Ascending aorta (tissue), 2 donors: ENCODE measurements at regions not wholly inside any gene's neighbourhood (a gene's known extent, or its start where the extent isn't known, plus 50 kb on each side); places are given as distances from the start of the nearest gene placed in this dataset.

ENCODE experiments used
- DNase-seq, 2 donors: peaks; one replicate each; pipeline ENCODE4 v3.0.0-alpha.2; 2019; ENCODE audit warnings: low spot score in 2 of 2
- H3K27ac ChIP-seq, 2 donors: fragments of 200-600 bp; sonication (generic); one replicate each; pipeline ENCODE4 v1.5.1; 2016 to 2017; ENCODE audit warnings: mild to moderate bottlenecking in 1 of 2
- H3K27me3 ChIP-seq: fragments of 200-600 bp; sonication (generic); one replicate; pipeline ENCODE4 v1.5.1; 2017
- H3K36me3 ChIP-seq, 2 donors: fragments of 200-600 bp; sonication (generic); one replicate each; pipeline ENCODE4 v1.5.1; 2016
- H3K4me1 ChIP-seq, 2 donors: fragments of 200-600 bp; sonication (generic); one replicate each; pipeline ENCODE4 v1.5.1; 2016 to 2017; ENCODE audit warnings: mild to moderate bottlenecking in 1 of 2
- H3K4me3 ChIP-seq, 2 donors: fragments of 200-600 bp; sonication (generic); one replicate each; pipeline ENCODE4 v1.5.1; 2016 to 2017; ENCODE audit warnings: mild to moderate bottlenecking in 1 of 2
- H3K9me3 ChIP-seq, 2 donors: fragments of 200-600 bp; sonication (generic); one replicate each; pipeline ENCODE4 v1.5.1; 2016
- intact Hi-C: fragments of 100-400 bp; cut with DNase I; formaldehyde crosslinking; loops from one replicate; pipeline ENCODE4 v1.15.1; 2023
- TF ChIP-seq, protein P1 (sequence below), 3 experiments: fragments of 200-600 bp in 2 of 3; fragments of 450-650 bp in 1 of 3; sonication (generic) in 2 of 3; IDR thresholded peaks; one replicate each; pipeline ENCODE4 v1.5.1; 2016 to 2019; ENCODE audit warnings: antibody characterized with exemption in 3 of 3, mild to moderate bottlenecking in 1 of 3, moderate library complexity in 1 of 3

DNA sequence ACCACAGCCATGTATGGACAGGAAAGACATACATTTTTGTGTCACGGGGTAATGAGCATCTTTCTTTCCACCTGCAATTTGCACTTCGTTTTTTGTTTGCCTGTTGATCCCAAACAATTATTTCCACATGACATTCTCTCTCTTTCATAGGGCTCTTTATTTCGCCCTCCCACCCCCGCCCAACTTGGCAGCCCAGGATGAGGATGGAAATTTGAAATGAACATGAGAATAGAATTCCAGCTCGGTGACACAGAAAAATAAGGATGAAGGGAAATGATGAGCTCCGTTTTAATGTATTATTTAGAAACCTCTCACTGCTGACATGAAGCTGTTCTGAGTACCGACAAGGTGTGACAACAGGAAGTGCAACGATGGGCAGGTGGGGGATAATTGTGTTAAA lies 443.3 kb downstream of the SOCS6 start:
- Histone ChIP-seq H3K27me3 (no peaks in the 10 kb centered on the region), H3K9me3 (no peaks in the 10 kb centered on the region), H3K4me1 (no peaks in the 10 kb centered on the region), H3K27ac (no peak overlapping the region), H3K36me3 (no peaks in the 10 kb centered on the region), H3K4me3 (no peak overlapping the region)
- intact Hi-C loops = loop anchor here (2.0 kb wide), 1 partner anchor 51 kb away; no protein-coding TSS in a partner anchor
- DNase-seq = no peak
- TF ChIP-seq, protein P1, sequence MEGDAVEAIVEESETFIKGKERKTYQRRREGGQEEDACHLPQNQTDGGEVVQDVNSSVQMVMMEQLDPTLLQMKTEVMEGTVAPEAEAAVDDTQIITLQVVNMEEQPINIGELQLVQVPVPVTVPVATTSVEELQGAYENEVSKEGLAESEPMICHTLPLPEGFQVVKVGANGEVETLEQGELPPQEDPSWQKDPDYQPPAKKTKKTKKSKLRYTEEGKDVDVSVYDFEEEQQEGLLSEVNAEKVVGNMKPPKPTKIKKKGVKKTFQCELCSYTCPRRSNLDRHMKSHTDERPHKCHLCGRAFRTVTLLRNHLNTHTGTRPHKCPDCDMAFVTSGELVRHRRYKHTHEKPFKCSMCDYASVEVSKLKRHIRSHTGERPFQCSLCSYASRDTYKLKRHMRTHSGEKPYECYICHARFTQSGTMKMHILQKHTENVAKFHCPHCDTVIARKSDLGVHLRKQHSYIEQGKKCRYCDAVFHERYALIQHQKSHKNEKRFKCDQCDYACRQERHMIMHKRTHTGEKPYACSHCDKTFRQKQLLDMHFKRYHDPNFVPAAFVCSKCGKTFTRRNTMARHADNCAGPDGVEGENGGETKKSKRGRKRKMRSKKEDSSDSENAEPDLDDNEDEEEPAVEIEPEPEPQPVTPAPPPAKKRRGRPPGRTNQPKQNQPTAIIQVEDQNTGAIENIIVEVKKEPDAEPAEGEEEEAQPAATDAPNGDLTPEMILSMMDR (IDR thresholded peaks at IDR 0.05) = no peak

DNA sequence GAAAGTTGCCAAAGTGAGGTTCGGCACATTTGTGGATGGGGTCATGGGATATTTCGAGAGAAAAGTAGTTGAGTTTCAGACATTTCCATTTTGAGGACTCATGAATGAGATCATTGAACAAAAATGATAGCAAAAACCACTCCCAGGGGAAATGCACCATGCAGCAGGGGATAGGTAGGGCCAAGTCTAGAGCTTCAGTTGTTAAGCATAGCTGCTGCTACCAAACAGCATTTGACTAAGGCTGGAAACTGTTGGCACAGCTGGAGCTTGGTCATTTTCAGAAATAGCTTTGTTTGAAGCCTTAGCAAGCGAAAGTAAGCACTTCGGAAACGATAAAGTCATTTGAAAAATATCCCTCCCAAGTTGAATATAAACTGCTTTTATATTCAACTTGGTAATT lies 431.8 kb downstream of the SOCS6 start:
- TF ChIP-seq, protein P1 (IDR thresholded peaks at IDR 0.05) = no peak

GRCh38 chr18:70709720-70710119 lies 420.9 kb downstream of the SOCS6 start:
- TF ChIP-seq, protein P1 (IDR thresholded peaks at IDR 0.05) = no peak
- DNase-seq = no peak
- Histone ChIP-seq H3K27me3 (no peaks in the 10 kb centered on the region), H3K36me3 (no peaks in the 10 kb centered on the region), H3K4me3 (no peak overlapping the region), H3K9me3 (no peaks in the 10 kb centered on the region), H3K27ac (no peak overlapping the region), H3K4me1 (no peaks in the 10 kb centered on the region)
- intact Hi-C loops = no loop called here

More for the DNA sequence above, 431.8 kb downstream of the SOCS6 start:
- intact Hi-C loops = no loop called here
- Histone ChIP-seq H3K4me3 (no peak overlapping the region), H3K27me3 (no peaks in the 10 kb centered on the region), H3K27ac (no peak overlapping the region), H3K36me3 (no peaks in the 10 kb centered on the region), H3K4me1 (no peaks in the 10 kb centered on the region), H3K9me3 (no peaks in the 10 kb centered on the region)
- DNase-seq = peak in 1 of 2 donors; percentile 64

- DNase-seq = no peak
- no peak overlapping the region for H3K4me3 ChIP-seq
- H3K4me1 ChIP-seq = no peaks in the 10 kb centered on the region
- H3K27ac ChIP-seq = no peak overlapping the region
- intact Hi-C loops = no loop called here
- no peaks in the 10 kb centered on the region for H3K27me3 ChIP-seq
- H3K36me3 ChIP-seq = no peaks in the 10 kb centered on the region
- H3K9me3 ChIP-seq = no peaks in the 10 kb centered on the region
- TF ChIP-seq, protein P1 (IDR thresholded peaks at IDR 0.05) = no peak
These were observed 420.3 kb downstream of the SOCS6 start for GRCh38 chr18:70709144-70709543.

DNA sequence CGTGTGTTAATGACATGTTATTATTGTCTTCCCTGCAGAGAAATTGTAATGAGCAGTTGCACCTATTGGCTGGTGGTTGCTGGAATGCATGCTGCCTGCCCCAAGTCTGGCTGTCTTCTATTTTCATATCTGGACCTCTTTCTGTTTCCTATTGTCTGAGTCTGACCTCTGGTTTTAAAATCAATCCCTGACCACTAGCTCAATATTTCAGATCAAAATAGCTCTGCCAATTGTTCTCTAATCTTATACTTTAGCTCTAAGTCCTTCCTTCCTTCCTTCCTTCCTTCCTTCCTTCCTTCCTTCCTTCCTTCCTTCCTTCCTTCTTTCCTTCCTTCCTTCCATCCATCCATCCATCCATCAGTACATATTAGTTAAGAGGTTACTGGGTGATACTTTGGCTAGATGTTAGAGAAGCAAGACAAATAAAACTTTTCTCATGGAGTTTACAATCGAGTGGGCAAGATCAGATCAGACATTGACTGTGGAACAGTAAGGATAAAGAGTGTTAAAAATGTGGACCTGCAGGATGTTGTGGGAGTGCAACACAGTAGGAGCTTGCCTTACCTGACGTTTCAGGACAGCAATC lies 417.1 kb downstream of the SOCS6 start:
- H3K4me1 ChIP-seq = no peaks in the 10 kb centered on the region

More for the DNA sequence above, 417.1 kb downstream of the SOCS6 start:
- no peaks in the 10 kb centered on the region for H3K27me3 ChIP-seq
- no peak for DNase-seq
- no peak overlapping the region for H3K27ac ChIP-seq
- no peak overlapping the region for H3K4me3 ChIP-seq
- no peaks in the 10 kb centered on the region for H3K9me3 ChIP-seq
- intact Hi-C loops = no loop called here
- no peaks in the 10 kb centered on the region for H3K36me3 ChIP-seq
- TF ChIP-seq, protein P1 (IDR thresholded peaks at IDR 0.05) = no peak
